Bronchial epithelial cell (primary cell): ENCODE measurements at regions not wholly inside any gene's neighbourhood (a gene's known extent, or its start where the extent isn't known, plus 50 kb on each side); places are given as distances from the start of the nearest gene placed in this dataset.
"Not testable (repeated sequence)": the region's sequence is repeated elsewhere in the genome, so short reads cannot be mapped to it uniquely, and the experiment has no call there.

ENCODE experiments used
- DNase-seq: peaks from one replicate; pipeline ENCODE4 v3.0.0-alpha.2; 2010; ENCODE audit warnings: low read depth
- FAIRE-seq: peaks from 2 replicates; lab custom pipeline; 2011; peaks lifted over from hg19 to GRCh38; lab: Jason Lieb, UNC
- H3K27me3 ChIP-seq: 2 replicates; pipeline ENCODE4 v1.5.1; 2011; ENCODE audit warnings: low read length; ENCODE audit not compliant: control insufficient read depth, insufficient read depth
- H3K36me3 ChIP-seq: 2 replicates; pipeline ENCODE4 v1.5.1; 2011; ENCODE audit warnings: low read length; ENCODE audit not compliant: control insufficient read depth, insufficient read depth
- H3K4me3 ChIP-seq: 2 replicates; pipeline ENCODE4 v1.5.1; 2011; ENCODE audit warnings: mild to moderate bottlenecking, low read depth, low read length, control low read depth
- TF ChIP-seq, protein P1 (sequence below): IDR thresholded peaks from 2 replicates; pipeline ENCODE4 v1.5.1; 2011; ENCODE audit warnings: mild to moderate bottlenecking, moderate library complexity, low read length, control low read depth, inconsistent platforms; ENCODE audit not compliant: insufficient read depth, severe bottlenecking

DNA sequence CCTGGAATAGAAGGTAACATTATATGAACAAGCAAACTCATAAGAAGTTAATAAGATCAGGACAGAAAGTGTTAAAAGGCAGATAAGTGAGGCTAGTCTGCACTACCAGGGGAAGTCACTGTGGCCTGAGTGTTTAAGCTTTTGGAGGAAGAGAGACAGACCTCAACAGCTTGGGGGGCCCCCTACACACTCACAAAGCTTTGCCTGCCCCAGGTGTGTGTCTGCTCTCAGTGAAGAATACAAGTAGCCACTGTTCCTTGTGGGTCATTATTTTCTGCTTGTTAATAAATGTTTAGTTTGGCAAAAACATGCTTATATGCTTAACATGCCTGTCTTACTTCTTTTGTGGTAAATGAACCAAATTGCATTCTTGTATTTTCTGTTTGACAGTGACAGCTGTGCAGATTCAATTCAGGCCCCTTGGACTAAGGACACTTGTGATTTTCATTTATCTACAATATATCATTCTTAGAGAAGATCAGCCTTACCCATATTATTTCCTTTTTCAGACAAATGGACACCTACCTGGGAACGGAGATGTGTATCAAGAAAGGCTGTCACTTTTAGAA, 50.7 kb upstream of the C12orf71 start:
- DNase-seq: no peak
- no peaks in the 10 kb centered on the region for H3K36me3 ChIP-seq
- FAIRE-seq: no peak
- no peak overlapping the region for H3K4me3 ChIP-seq
- TF ChIP-seq, protein P1, sequence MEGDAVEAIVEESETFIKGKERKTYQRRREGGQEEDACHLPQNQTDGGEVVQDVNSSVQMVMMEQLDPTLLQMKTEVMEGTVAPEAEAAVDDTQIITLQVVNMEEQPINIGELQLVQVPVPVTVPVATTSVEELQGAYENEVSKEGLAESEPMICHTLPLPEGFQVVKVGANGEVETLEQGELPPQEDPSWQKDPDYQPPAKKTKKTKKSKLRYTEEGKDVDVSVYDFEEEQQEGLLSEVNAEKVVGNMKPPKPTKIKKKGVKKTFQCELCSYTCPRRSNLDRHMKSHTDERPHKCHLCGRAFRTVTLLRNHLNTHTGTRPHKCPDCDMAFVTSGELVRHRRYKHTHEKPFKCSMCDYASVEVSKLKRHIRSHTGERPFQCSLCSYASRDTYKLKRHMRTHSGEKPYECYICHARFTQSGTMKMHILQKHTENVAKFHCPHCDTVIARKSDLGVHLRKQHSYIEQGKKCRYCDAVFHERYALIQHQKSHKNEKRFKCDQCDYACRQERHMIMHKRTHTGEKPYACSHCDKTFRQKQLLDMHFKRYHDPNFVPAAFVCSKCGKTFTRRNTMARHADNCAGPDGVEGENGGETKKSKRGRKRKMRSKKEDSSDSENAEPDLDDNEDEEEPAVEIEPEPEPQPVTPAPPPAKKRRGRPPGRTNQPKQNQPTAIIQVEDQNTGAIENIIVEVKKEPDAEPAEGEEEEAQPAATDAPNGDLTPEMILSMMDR: no peak
- H3K27me3 ChIP-seq: no peaks in the 10 kb centered on the region

DNA sequence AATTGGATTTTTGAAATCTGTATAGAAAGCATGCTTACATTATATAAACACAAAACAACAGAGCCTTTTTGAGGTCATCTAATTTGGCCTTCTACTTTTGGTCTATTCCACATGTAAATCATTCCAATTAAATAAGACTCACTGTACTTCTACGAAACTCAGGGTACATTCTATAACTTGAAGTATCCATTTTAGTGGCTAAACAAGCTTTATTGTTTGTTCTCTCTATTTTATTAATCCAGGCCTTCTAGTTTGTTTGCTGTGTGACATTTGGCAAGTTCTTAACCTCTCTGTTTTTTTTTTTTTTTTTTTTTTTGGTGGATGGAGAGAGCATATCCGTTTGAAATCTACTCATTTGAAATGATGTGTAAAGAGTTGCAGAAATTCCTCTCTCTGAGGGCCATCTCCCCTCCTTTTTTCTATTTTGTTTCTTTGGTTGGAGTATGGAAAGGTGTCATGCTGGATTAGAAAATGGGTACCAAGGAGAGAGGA, 58.1 kb upstream of the C12orf71 start:
- no peaks in the 10 kb centered on the region for H3K27me3 ChIP-seq
- H3K4me3 ChIP-seq: no peak overlapping the region
- no peaks in the 10 kb centered on the region for H3K36me3 ChIP-seq
- TF ChIP-seq, protein P1: no peak
- no peak for DNase-seq
- FAIRE-seq: no peak

DNA sequence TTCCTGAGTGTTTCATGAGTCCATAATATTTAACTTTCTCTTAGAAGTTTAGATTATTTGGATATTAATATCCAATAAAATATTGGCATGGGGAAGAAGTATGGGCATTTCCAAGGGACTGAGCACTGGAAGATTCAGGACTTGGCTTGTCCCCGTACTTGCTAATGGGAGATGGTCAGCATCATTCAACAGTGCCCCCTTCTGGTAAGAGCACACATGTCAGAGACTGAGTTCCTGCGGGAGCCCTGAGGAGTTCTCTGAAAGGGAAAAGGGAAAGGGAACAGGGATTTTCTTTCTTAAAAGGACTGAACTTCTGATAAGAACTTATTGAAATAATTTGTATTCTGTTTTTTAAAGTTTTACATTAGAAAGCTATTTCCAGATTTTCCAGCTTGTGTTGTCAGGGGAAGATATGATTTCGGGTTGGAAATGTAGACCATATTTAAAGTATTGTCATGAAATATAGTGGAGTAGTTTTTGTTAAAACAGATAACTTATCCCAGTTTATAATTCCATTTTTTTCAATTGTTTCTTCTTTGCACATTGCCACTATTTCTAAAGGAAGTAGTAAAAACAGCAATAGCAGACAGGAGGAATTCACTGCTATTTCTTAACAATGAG, 59.8 kb upstream of the C12orf71 start:
- Histone ChIP-seq H3K27me3 (no peaks in the 10 kb centered on the region), H3K36me3 (no peaks in the 10 kb centered on the region), H3K4me3 (no peak overlapping the region)
- DNase-seq (peak; percentile 78), FAIRE-seq (no peak)
- TF ChIP-seq, protein P1: peak; percentile 76

- no peak for FAIRE-seq
Observed at GRCh38 chr12:27143256-27144069, 61.1 kb upstream of the C12orf71 start.

DNA sequence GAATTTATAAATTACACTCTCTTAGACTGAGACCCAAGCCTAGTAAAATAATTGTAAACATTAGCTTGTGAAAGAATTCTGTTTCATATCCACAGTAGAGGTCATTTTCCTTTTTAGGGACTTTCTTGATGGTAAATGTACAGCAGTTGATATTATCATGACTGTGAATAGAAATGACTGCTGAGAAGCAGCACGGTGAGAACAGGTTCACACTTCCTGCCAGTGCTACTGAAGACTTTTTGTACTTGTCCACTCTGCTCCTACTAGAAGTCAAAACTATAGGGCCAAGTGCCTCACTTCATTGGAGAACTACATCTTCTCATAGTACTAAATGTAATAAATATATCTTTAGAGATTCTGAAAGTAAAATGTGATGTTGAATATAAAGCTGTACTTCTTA, 63.3 kb upstream of the C12orf71 start:
- not testable (repeated sequence) for H3K4me3 ChIP-seq, DNase-seq, FAIRE-seq, H3K36me3 ChIP-seq, H3K27me3 ChIP-seq

More at GRCh38 chr12:27143256-27144069, 61.1 kb upstream of the C12orf71 start:
- Histone ChIP-seq H3K27me3 (no peaks in the 10 kb centered on the region), H3K36me3 (no peaks in the 10 kb centered on the region), H3K4me3 (no peak overlapping the region)
- DNase-seq: no peak
- TF ChIP-seq, protein P1: no peak

GRCh38 chr12:27148373-27148772, 66.0 kb upstream of the C12orf71 start:
- TF ChIP-seq, protein P1: no peak
- Histone ChIP-seq H3K36me3 (no peaks in the 10 kb centered on the region), H3K4me3 (no peak overlapping the region), H3K27me3 (no peaks in the 10 kb centered on the region)
- FAIRE-seq (no peak), DNase-seq (no peak)
